ENCODE measurements at regions not wholly inside any gene's neighbourhood (a gene's known extent, or its start where the extent isn't known, plus 50 kb on each side); places are given as distances from the start of the nearest gene placed in this dataset.

- DNase-seq, result no peak
Measured at GRCh38 chr11:98104249-98104648, 916.5 kb upstream of the CNTN5 start.

- peak; percentile 49 for DNase-seq
Measured at GRCh38 chr11:98107736-98108135, 913.0 kb upstream of the CNTN5 start.

GRCh38 chr11:98110030-98110429 is 910.7 kb upstream of the CNTN5 start:
- no peak for DNase-seq

- no peak for DNase-seq
Measured at GRCh38 chr11:98115873-98116272, 904.9 kb upstream of the CNTN5 start.

GRCh38 chr11:98130117-98130625 is 890.6 kb upstream of the CNTN5 start:
- no peak for DNase-seq

GRCh38 chr11:98136357-98136756 is 884.4 kb upstream of the CNTN5 start:
- DNase-seq, result no peak

- DNase-seq, result no peak
Measured at GRCh38 chr11:98137437-98137836, 883.3 kb upstream of the CNTN5 start.

GRCh38 chr11:98143661-98144060 is 877.1 kb upstream of the CNTN5 start:
- DNase-seq, result no peak

- no peak for DNase-seq
Measured at GRCh38 chr11:98153752-98154151, 867.0 kb upstream of the CNTN5 start.

GRCh38 chr11:98155696-98156095 is 865.1 kb upstream of the CNTN5 start:
- peak; percentile 51 for DNase-seq

GRCh38 chr11:98177925-98178324 is 842.8 kb upstream of the CNTN5 start:
- no peak for DNase-seq

GRCh38 chr11:98180511-98180910 is 840.2 kb upstream of the CNTN5 start:
- no peak for DNase-seq

GRCh38 chr11:98180921-98181320 is 839.8 kb upstream of the CNTN5 start:
- DNase-seq, result no peak

GRCh38 chr11:98183034-98183433 is 837.7 kb upstream of the CNTN5 start:
- DNase-seq, result no peak

- no peak for DNase-seq
Measured at GRCh38 chr11:98185245-98185644, 835.5 kb upstream of the CNTN5 start.

- no peak for DNase-seq
Measured at GRCh38 chr11:98194611-98195010, 826.1 kb upstream of the CNTN5 start.

- no peak for DNase-seq
Measured at GRCh38 chr11:98195300-98195699, 825.4 kb upstream of the CNTN5 start.

GRCh38 chr11:98207086-98207485 is 813.7 kb upstream of the CNTN5 start:
- no peak for DNase-seq

- peak; percentile 33 for DNase-seq
Measured at GRCh38 chr11:98227278-98227677, 793.5 kb upstream of the CNTN5 start.

GRCh38 chr11:98230678-98231077 is 790.1 kb upstream of the CNTN5 start:
- DNase-seq, result no peak

GRCh38 chr11:98234698-98235097 is 786.1 kb upstream of the CNTN5 start:
- DNase-seq, result no peak

- DNase-seq, result no peak
Measured at GRCh38 chr11:98243897-98244296, 776.9 kb upstream of the CNTN5 start.

- DNase-seq, result no peak
Measured at GRCh38 chr11:98260983-98261382, 759.8 kb upstream of the CNTN5 start.

GRCh38 chr11:98277251-98277912 is 743.4 kb upstream of the CNTN5 start:
- no peak for DNase-seq

GRCh38 chr11:98289617-98290263 is 731.0 kb upstream of the CNTN5 start:
- no peak for DNase-seq

All from NCI-H2081 treated with DMSO at 0.1 percent for 48 hours (cell line).